Esophagus muscularis mucosa (tissue), 3 donors: ENCODE measurements at regions not wholly inside any gene's neighbourhood (a gene's known extent, or its start where the extent isn't known, plus 50 kb on each side); places are given as distances from the start of the nearest gene placed in this dataset.

Experiments used
- CTCF ChIP-seq, 3 experiments: fragments of 200-600 bp in 2 of 3; fragments of 450-650 bp in 1 of 3; sonication (generic) in 2 of 3; IDR thresholded peaks; one replicate each; pipeline ENCODE4 v1.5.1; 2017 to 2019; ENCODE audit warnings: antibody characterized with exemption in 3 of 3, mild to moderate bottlenecking in 2 of 3, moderate library complexity in 1 of 3
- POLR2A ChIP-seq: fragments of 450-650 bp; IDR thresholded peaks from one replicate; pipeline ENCODE4 v1.6.1; 2017; ENCODE audit warnings: antibody characterized with exemption, moderate library complexity, mild to moderate bottlenecking, low read depth

- TF ChIP-seq CTCF (IDR thresholded peaks at IDR 0.05) (no peak), POLR2A (no peak)
These were observed 896.9 kb downstream of the IGSF11 start for GRCh38 chr3:118137778-118138177.
